K562 (cell line): ENCODE measurements at regions not wholly inside any gene's neighbourhood (a gene's known extent, or its start where the extent isn't known, plus 50 kb on each side); places are given as distances from the start of the nearest gene placed in this dataset.

ENCODE experiments used
- ATF1 ChIP-seq, 2 experiments: fragments of 450-650 bp in 1 of 2; IDR thresholded peaks; 2 replicates each; pipeline ENCODE4 v1.6.1; 2016; ENCODE audit warnings: missing compliant biosample characterization in 1 of 2, missing genetic modification characterization in 1 of 2
- CBX3 ChIP-seq, 2 experiments: IDR thresholded peaks; 1 replicate in 1 of 2; 2 replicates in 1 of 2; pipeline ENCODE4 v1.6.1; 2012; ENCODE audit warnings: inconsistent platforms in 2 of 2, low read length in 2 of 2, borderline replicate concordance in 1 of 2, control low read depth in 1 of 2
- FOXM1 ChIP-seq, 2 experiments: fragments of 450-650 bp in 1 of 2; sonication (generic) in 1 of 2; formaldehyde crosslinking in 1 of 2; IDR thresholded peaks; 2 replicates each; pipeline versions ENCODE4 v1.6.1 to v1.9.0; 2017 to 2022; ENCODE audit warnings: low read depth in 2 of 2, mild to moderate bottlenecking in 2 of 2, missing genetic modification reagents in 1 of 2, moderate library complexity in 1 of 2
- SMAD3 ChIP-seq: fragments of 450-650 bp; formaldehyde crosslinking; conservative IDR thresholded peaks from 2 replicates; pipeline ENCODE4 v1.4.0; 2020; ENCODE audit warnings: mild to moderate bottlenecking
- ZBTB17 ChIP-seq: fragments of 450-650 bp; formaldehyde crosslinking; IDR thresholded peaks from 2 replicates; pipeline ENCODE4 v1.4.0; 2020; ENCODE audit warnings: mild to moderate bottlenecking
- ZKSCAN8 ChIP-seq: fragments of 200-800 bp; sonication (Bioruptor generic); IDR thresholded peaks from 2 replicates; pipeline ENCODE4 v1.6.1; 2016; ENCODE audit warnings: missing genetic modification characterization, missing compliant biosample characterization
- ZNF239 ChIP-seq: fragments of 250-450 bp; sonication (Bioruptor Pico); IDR thresholded peaks from 2 replicates; pipeline ENCODE4 v1.4.0; 2020; ENCODE audit warnings: mild to moderate bottlenecking
- TF ChIP-seq, protein P1 (sequence below): fragments of 200-800 bp; sonication (Bioruptor generic); IDR thresholded peaks from 2 replicates; pipeline ENCODE4 v1.6.1; 2016; ENCODE audit warnings: missing genetic modification characterization, missing compliant biosample characterization
- TF ChIP-seq, protein P2 (sequence below), 2 experiments: fragments of 450-650 bp; formaldehyde crosslinking in 1 of 2; IDR thresholded peaks; 2 replicates each; pipeline versions ENCODE4 v1.4.0 to v1.6.1; 2014 to 2020; ENCODE audit warnings: mild to moderate bottlenecking in 2 of 2, borderline replicate concordance in 1 of 2, low read depth in 1 of 2
- TF ChIP-seq, protein P3 (sequence below), 3 experiments: fragments of 200-800 bp in 1 of 3; sonication (Bioruptor generic) in 1 of 3; sonication (generic) in 1 of 3; formaldehyde crosslinking in 1 of 3; IDR thresholded peaks; 2 replicates each; pipeline versions ENCODE4 v1.6.1 to v1.8.0; 2016 to 2022; ENCODE audit warnings: mild to moderate bottlenecking in 2 of 3, missing compliant biosample characterization in 2 of 3, missing genetic modification characterization in 2 of 3, missing genetic modification reagents in 1 of 3

DNA sequence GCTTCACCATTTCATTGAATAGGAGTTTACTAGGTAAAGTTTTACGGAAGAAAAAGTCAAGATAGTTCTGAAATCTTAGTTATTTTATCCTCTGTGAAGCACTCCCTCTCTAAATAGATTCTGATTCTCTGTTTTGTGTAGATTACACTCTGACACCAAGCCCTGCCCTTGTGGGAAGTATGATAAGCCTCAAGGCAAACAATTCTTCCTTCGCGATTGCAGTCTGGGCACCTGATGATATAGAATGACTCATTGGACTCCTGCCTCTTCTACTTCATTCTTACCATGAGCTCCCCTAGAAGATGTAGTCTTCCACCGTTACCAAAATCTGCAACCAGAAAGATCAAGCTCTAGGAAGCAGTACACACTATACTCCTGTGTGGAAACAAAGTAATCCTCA, 626.9 kb upstream of the PTGER4 start (continued):
- TF ChIP-seq, protein P1, sequence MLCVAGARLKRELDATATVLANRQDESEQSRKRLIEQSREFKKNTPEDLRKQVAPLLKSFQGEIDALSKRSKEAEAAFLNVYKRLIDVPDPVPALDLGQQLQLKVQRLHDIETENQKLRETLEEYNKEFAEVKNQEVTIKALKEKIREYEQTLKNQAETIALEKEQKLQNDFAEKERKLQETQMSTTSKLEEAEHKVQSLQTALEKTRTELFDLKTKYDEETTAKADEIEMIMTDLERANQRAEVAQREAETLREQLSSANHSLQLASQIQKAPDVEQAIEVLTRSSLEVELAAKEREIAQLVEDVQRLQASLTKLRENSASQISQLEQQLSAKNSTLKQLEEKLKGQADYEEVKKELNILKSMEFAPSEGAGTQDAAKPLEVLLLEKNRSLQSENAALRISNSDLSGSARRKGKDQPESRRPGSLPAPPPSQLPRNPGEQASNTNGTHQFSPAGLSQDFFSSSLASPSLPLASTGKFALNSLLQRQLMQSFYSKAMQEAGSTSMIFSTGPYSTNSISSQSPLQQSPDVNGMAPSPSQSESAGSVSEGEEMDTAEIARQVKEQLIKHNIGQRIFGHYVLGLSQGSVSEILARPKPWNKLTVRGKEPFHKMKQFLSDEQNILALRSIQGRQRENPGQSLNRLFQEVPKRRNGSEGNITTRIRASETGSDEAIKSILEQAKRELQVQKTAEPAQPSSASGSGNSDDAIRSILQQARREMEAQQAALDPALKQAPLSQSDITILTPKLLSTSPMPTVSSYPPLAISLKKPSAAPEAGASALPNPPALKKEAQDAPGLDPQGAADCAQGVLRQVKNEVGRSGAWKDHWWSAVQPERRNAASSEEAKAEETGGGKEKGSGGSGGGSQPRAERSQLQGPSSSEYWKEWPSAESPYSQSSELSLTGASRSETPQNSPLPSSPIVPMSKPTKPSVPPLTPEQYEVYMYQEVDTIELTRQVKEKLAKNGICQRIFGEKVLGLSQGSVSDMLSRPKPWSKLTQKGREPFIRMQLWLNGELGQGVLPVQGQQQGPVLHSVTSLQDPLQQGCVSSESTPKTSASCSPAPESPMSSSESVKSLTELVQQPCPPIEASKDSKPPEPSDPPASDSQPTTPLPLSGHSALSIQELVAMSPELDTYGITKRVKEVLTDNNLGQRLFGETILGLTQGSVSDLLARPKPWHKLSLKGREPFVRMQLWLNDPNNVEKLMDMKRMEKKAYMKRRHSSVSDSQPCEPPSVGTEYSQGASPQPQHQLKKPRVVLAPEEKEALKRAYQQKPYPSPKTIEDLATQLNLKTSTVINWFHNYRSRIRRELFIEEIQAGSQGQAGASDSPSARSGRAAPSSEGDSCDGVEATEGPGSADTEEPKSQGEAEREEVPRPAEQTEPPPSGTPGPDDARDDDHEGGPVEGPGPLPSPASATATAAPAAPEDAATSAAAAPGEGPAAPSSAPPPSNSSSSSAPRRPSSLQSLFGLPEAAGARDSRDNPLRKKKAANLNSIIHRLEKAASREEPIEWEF (CRISPR knock-in tag): no peak
- TF ChIP-seq CBX3 (IDR thresholded peaks at IDR 0.05; ENCODE audit: borderline replicate concordance in 1 of 2, low read length in 2 of 2) (no peak), ZKSCAN8 (CRISPR knock-in tag) (no peak), SMAD3 (CRISPR knock-in tag) (no peak), ATF1 (CRISPR knock-in tag; IDR thresholded peaks at IDR 0.05) (no peak), ATF1 (tag; IDR thresholded peaks at IDR 0.05) (no peak), ZNF239 (CRISPR knock-in tag) (no peak), ZBTB17 (no peak), FOXM1 (IDR thresholded peaks at IDR 0.05; ENCODE audit: low read depth) (peak; percentile 48; the same call in 1 of the 2 replicates), FOXM1 (CRISPR knock-in tag; IDR thresholded peaks at IDR 0.05; ENCODE audit: low read depth) (no peak)
- TF ChIP-seq, protein P2, sequence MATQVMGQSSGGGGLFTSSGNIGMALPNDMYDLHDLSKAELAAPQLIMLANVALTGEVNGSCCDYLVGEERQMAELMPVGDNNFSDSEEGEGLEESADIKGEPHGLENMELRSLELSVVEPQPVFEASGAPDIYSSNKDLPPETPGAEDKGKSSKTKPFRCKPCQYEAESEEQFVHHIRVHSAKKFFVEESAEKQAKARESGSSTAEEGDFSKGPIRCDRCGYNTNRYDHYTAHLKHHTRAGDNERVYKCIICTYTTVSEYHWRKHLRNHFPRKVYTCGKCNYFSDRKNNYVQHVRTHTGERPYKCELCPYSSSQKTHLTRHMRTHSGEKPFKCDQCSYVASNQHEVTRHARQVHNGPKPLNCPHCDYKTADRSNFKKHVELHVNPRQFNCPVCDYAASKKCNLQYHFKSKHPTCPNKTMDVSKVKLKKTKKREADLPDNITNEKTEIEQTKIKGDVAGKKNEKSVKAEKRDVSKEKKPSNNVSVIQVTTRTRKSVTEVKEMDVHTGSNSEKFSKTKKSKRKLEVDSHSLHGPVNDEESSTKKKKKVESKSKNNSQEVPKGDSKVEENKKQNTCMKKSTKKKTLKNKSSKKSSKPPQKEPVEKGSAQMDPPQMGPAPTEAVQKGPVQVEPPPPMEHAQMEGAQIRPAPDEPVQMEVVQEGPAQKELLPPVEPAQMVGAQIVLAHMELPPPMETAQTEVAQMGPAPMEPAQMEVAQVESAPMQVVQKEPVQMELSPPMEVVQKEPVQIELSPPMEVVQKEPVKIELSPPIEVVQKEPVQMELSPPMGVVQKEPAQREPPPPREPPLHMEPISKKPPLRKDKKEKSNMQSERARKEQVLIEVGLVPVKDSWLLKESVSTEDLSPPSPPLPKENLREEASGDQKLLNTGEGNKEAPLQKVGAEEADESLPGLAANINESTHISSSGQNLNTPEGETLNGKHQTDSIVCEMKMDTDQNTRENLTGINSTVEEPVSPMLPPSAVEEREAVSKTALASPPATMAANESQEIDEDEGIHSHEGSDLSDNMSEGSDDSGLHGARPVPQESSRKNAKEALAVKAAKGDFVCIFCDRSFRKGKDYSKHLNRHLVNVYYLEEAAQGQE (IDR thresholded peaks at IDR 0.05; ENCODE audit: borderline replicate concordance): no peak
- TF ChIP-seq, protein P2 (CRISPR knock-in tag; IDR thresholded peaks at IDR 0.05; ENCODE audit: low read depth): no peak
- TF ChIP-seq, protein P3, sequence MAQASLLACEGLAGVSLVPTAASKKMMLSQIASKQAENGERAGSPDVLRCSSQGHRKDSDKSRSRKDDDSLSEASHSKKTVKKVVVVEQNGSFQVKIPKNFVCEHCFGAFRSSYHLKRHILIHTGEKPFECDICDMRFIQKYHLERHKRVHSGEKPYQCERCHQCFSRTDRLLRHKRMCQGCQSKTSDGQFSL (CRISPR knock-in tag; IDR thresholded peaks at IDR 0.05): no peak
- TF ChIP-seq, protein P3 (tag; IDR thresholded peaks at IDR 0.05): no peak
